ENCODE measurements at regions not wholly inside any gene's neighbourhood (a gene's known extent, or its start where the extent isn't known, plus 50 kb on each side); places are given as distances from the start of the nearest gene placed in this dataset.

GRCh38 chr10:78348411-78349164, 314.9 kb downstream of the RPS24 start:
- no peak for DNase-seq

GRCh38 chr10:78349165-78349516, 315.5 kb downstream of the RPS24 start:
- no peak for DNase-seq

- DNase-seq, result no peak
Measured at GRCh38 chr10:78349911-78350663, 316.4 kb downstream of the RPS24 start.

GRCh38 chr10:78351283-78351682, 317.6 kb downstream of the RPS24 start:
- DNase-seq, result no peak

GRCh38 chr10:78351809-78352208, 318.1 kb downstream of the RPS24 start:
- no peak for DNase-seq

- DNase-seq, result no peak
Measured at GRCh38 chr10:78353636-78354035, 320.0 kb downstream of the RPS24 start.

GRCh38 chr10:78354101-78354500, 320.4 kb downstream of the RPS24 start:
- DNase-seq, result no peak

GRCh38 chr10:78356291-78356900, 322.7 kb downstream of the RPS24 start:
- no peak for DNase-seq

- DNase-seq, result no peak
Measured at GRCh38 chr10:78357141-78358063, 323.7 kb downstream of the RPS24 start.

GRCh38 chr10:78358351-78358750, 324.7 kb downstream of the RPS24 start:
- DNase-seq, result no peak

GRCh38 chr10:78358982-78359381, 325.3 kb downstream of the RPS24 start:
- DNase-seq, result no peak

- no peak for DNase-seq
Measured at GRCh38 chr10:78359640-78360091, 326.0 kb downstream of the RPS24 start.

GRCh38 chr10:78360284-78360683, 326.6 kb downstream of the RPS24 start:
- DNase-seq, result no peak

GRCh38 chr10:78361031-78361430, 327.4 kb downstream of the RPS24 start:
- no peak for DNase-seq

- no peak for DNase-seq
Measured at GRCh38 chr10:78362406-78363022, 328.9 kb downstream of the RPS24 start.

- DNase-seq, result no peak
Measured at GRCh38 chr10:78363190-78363589, 329.5 kb downstream of the RPS24 start.

GRCh38 chr10:78365694-78366093, 332.0 kb downstream of the RPS24 start:
- DNase-seq, result no peak

GRCh38 chr10:78366663-78367411, 333.2 kb downstream of the RPS24 start:
- no peak for DNase-seq

GRCh38 chr10:78367751-78368150, 334.1 kb downstream of the RPS24 start:
- DNase-seq, result no peak

GRCh38 chr10:78371136-78371535, 337.5 kb downstream of the RPS24 start:
- DNase-seq, result no peak

GRCh38 chr10:78372806-78373205, 339.1 kb downstream of the RPS24 start:
- DNase-seq, result no peak

All from NCI-H774 (cell line).